NCI-H2196 (cell line): ENCODE measurements at regions not wholly inside any gene's neighbourhood (a gene's known extent, or its start where the extent isn't known, plus 50 kb on each side); places are given as distances from the start of the nearest gene placed in this dataset.
A peak's percentile ranks its signal among the peaks of the same experiment; 100 is the strongest.
"Not testable (repeated sequence)": the region's sequence is repeated elsewhere in the genome, so short reads cannot be mapped to it uniquely, and the experiment has no call there.

Source experiments
- DNase-seq: peaks from one replicate; lab custom pipeline; 2025; ENCODE audit not compliant: unreplicated experiment; lab: John Stamatoyannopoulos, UW

GRCh38 chr7:52782348-52782747, 253.1 kb upstream of the POM121L12 start:
- DNase-seq = no peak

GRCh38 chr7:52781250-52781649, 254.2 kb upstream of the POM121L12 start:
- no peak for DNase-seq

- DNase-seq = no peak
Observed at GRCh38 chr7:52779004-52779403, 256.4 kb upstream of the POM121L12 start.

- DNase-seq = no peak
Observed at GRCh38 chr7:52777051-52777822, 258.2 kb upstream of the POM121L12 start.

GRCh38 chr7:52775876-52776275, 259.6 kb upstream of the POM121L12 start:
- DNase-seq = no peak

GRCh38 chr7:52771177-52771576, 264.3 kb upstream of the POM121L12 start:
- no peak for DNase-seq

- no peak for DNase-seq
Observed at GRCh38 chr7:52764492-52765169, 270.8 kb upstream of the POM121L12 start.

- no peak for DNase-seq
Observed at GRCh38 chr7:52758356-52758755, 277.1 kb upstream of the POM121L12 start.

GRCh38 chr7:52753855-52754254, 281.6 kb upstream of the POM121L12 start:
- DNase-seq = no peak

GRCh38 chr7:52752891-52753290, 282.5 kb upstream of the POM121L12 start:
- no peak for DNase-seq

GRCh38 chr7:52749880-52750279, 285.6 kb upstream of the POM121L12 start:
- no peak for DNase-seq

GRCh38 chr7:52747817-52748216, 287.6 kb upstream of the POM121L12 start:
- no peak for DNase-seq

GRCh38 chr7:52741670-52742290, 293.7 kb upstream of the POM121L12 start:
- DNase-seq = no peak

- DNase-seq = no peak
Observed at GRCh38 chr7:52735656-52736055, 299.8 kb upstream of the POM121L12 start.

- not testable (repeated sequence) for DNase-seq
Observed at GRCh38 chr7:52728683-52729082, 306.8 kb upstream of the POM121L12 start.

GRCh38 chr7:52727632-52728031, 307.8 kb upstream of the POM121L12 start:
- no peak for DNase-seq

GRCh38 chr7:52726986-52727385, 308.4 kb upstream of the POM121L12 start:
- DNase-seq = no peak

GRCh38 chr7:52726493-52726892, 308.9 kb upstream of the POM121L12 start:
- no peak for DNase-seq

GRCh38 chr7:52723606-52724005, 311.8 kb upstream of the POM121L12 start:
- DNase-seq = no peak

- no peak for DNase-seq
Observed at GRCh38 chr7:52720856-52721255, 314.6 kb upstream of the POM121L12 start.

- DNase-seq = peak; percentile 17
Observed at GRCh38 chr7:52719677-52720076, 315.8 kb upstream of the POM121L12 start.

GRCh38 chr7:52715701-52716100, 319.7 kb upstream of the POM121L12 start:
- no peak for DNase-seq
